Calu3 (cell line): ENCODE measurements at regions not wholly inside any gene's neighbourhood (a gene's known extent, or its start where the extent isn't known, plus 50 kb on each side); places are given as distances from the start of the nearest gene placed in this dataset.
"Not testable (repeated sequence)": the region's sequence is repeated elsewhere in the genome, so short reads cannot be mapped to it uniquely, and the experiment has no call there.

Source experiments
- BruUV-seq: library from RNA; stranded (reverse); fragments of 400-500 nt; replicated peaks from 2 replicates; lab custom pipeline; 2021; lab: Mats Ljungman, UMichigan
- CTCF ChIA-PET: fragments of 300-600 bp; sonication (Branson Sonifier 250); formaldehyde crosslinking; loops from one replicate; lab custom pipeline; 2022; ENCODE audit warnings: antibody characterized with exemption; lab: Charles Lee
- DNase-seq: peaks from one replicate; pipeline ENCODE4 v3.0.0; 2022
- H3K27ac Mint-ChIP-seq: one replicate; pipeline ENCODE4 v1.8.0; 2022; ENCODE audit warnings: mixed read lengths; ENCODE audit not compliant: unreplicated experiment
- H3K27me3 Mint-ChIP-seq: one replicate; pipeline ENCODE4 v1.8.0; 2022; ENCODE audit warnings: mixed read lengths; ENCODE audit not compliant: unreplicated experiment
- H3K36me3 Mint-ChIP-seq: one replicate; pipeline ENCODE4 v1.8.0; 2022; ENCODE audit warnings: mild to moderate bottlenecking, moderate library complexity, mixed read lengths; ENCODE audit not compliant: insufficient read depth, unreplicated experiment
- H3K4me1 Mint-ChIP-seq: one replicate; pipeline ENCODE4 v1.8.0; 2022; ENCODE audit warnings: mild to moderate bottlenecking, low read depth, mixed read lengths; ENCODE audit not compliant: unreplicated experiment
- H3K4me3 Mint-ChIP-seq: one replicate; pipeline ENCODE4 v1.8.0; 2022; ENCODE audit warnings: mild to moderate bottlenecking, low read depth, moderate library complexity, mixed read lengths; ENCODE audit not compliant: unreplicated experiment
- H3K9me3 Mint-ChIP-seq: one replicate; pipeline ENCODE4 v1.8.0; 2022; ENCODE audit warnings: low read depth, mixed read lengths; ENCODE audit not compliant: unreplicated experiment
- intact Hi-C: fragments of 100-400 bp; cut with micrococcal nuclease; formaldehyde crosslinking; loops from one replicate; pipeline ENCODE4 v1.10.0; 2022; ENCODE audit not compliant: unreplicated experiment
- TF ChIP-seq, protein P1 (sequence below): fragments of 200-600 bp; IDR thresholded peaks from one replicate; pipeline ENCODE4 v1.8.0; 2022; ENCODE audit warnings: antibody characterized with exemption; ENCODE audit not compliant: unreplicated experiment

DNA sequence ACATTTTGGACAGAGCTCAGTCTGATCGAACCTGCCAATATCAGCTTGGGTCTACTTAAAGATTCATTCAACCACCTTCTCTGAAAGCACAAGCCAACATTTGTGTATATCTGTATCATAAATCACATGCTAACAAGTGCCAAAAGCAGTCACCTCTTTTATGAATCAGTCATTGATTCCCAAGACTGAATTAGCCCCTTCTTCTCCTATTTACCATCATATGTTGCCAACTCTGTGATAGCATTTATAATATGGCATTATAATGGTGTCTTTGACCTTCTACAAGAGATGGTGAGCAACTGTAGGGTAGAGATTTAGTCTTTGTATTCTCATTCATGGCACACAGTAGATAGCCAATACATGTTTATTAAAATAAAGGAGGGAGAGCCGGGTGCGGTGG, 61.4 kb downstream of the DDX53 start:
- BruUV-seq: no TSS peak
- no peaks in the 10 kb centered on the region for H3K27me3 Mint-ChIP-seq
- CTCF ChIA-PET: no interaction called here

DNA sequence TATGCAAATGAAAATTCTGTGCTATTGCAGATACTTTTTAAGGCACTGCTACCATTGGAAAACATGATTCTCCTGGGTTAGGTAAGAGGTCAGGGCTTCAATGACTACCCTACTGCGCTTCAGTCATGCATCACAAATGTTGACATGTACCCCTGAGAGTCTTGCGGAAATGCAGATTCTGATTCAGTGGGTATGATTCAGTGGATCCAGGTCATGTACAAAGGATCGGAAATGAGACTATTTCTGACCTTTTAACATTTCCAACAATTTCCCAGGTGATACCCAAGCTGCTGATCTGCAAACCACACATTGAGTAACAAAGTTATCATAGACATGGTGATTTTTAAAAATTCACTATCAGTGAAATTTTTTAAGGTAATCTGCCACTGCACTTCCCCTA, 62.6 kb downstream of the DDX53 start:
- CTCF ChIA-PET: no interaction called here
- Mint-ChIP-seq H3K9me3 (peaks cover 3% of the 10 kb centered on the region), H3K27ac (no peak overlapping the region), H3K27me3 (no peaks in the 10 kb centered on the region), H3K4me1 (no peaks in the 10 kb centered on the region), H3K4me3 (no peak overlapping the region), H3K36me3 (no peaks in the 10 kb centered on the region)
- TF ChIP-seq, protein P1, sequence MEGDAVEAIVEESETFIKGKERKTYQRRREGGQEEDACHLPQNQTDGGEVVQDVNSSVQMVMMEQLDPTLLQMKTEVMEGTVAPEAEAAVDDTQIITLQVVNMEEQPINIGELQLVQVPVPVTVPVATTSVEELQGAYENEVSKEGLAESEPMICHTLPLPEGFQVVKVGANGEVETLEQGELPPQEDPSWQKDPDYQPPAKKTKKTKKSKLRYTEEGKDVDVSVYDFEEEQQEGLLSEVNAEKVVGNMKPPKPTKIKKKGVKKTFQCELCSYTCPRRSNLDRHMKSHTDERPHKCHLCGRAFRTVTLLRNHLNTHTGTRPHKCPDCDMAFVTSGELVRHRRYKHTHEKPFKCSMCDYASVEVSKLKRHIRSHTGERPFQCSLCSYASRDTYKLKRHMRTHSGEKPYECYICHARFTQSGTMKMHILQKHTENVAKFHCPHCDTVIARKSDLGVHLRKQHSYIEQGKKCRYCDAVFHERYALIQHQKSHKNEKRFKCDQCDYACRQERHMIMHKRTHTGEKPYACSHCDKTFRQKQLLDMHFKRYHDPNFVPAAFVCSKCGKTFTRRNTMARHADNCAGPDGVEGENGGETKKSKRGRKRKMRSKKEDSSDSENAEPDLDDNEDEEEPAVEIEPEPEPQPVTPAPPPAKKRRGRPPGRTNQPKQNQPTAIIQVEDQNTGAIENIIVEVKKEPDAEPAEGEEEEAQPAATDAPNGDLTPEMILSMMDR: no peak
- no peak for DNase-seq
- no TSS peak for BruUV-seq
- intact Hi-C loops: no loop called here

More for the DNA sequence above, 61.4 kb downstream of the DDX53 start:
- no peak overlapping the region for H3K27ac Mint-ChIP-seq
- peaks cover 3% of the 10 kb centered on the region for H3K9me3 Mint-ChIP-seq
- H3K4me3 Mint-ChIP-seq: no peak overlapping the region
- no peak for DNase-seq
- H3K4me1 Mint-ChIP-seq: no peaks in the 10 kb centered on the region
- H3K36me3 Mint-ChIP-seq: no peaks in the 10 kb centered on the region
- TF ChIP-seq, protein P1: no peak
- intact Hi-C loops: no loop called here

DNA sequence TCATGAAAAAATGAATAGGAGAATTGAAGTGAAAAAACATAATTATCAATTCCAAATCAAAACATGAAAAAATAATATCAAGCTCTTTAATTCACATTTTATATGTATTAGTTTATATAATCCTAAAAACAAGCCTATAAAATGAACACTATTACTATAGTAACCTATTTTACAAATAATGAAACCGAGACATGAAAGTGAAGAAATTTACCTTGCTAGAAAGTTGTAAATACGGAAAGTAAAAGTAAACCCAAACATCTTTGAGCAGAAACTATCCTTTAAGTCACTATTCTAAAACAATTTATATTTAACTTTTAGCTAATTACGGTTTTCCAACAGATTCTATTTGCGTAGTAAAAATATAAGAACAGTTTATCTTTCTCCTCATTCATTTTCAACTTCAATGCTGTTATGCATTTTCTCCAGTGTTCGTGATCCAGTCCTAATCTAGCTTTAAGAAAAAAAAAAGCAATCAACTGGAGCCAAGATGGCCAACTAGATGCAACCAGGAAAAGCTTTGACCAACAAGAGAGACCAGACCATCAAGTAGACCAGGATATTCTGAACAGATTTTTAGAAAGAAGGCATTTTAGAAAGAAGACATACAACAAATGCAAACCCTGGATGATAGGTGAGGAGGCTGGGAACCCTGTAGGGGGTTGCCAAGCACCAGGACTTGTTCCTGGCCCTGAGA, 67.0 kb downstream of the DDX53 start:
- no peak overlapping the region for H3K27ac Mint-ChIP-seq
- TF ChIP-seq, protein P1: no peak
- DNase-seq: no peak
- no peaks in the 10 kb centered on the region for H3K36me3 Mint-ChIP-seq
- no peaks in the 10 kb centered on the region for H3K4me1 Mint-ChIP-seq
- CTCF ChIA-PET: no interaction called here
- intact Hi-C loops: no loop called here
- H3K4me3 Mint-ChIP-seq: no peak overlapping the region
- H3K27me3 Mint-ChIP-seq: no peaks in the 10 kb centered on the region
- peaks cover 11% of the 10 kb centered on the region for H3K9me3 Mint-ChIP-seq
- BruUV-seq: no TSS peak

- H3K27me3 Mint-ChIP-seq, H3K9me3 Mint-ChIP-seq, H3K36me3 Mint-ChIP-seq, H3K4me3 Mint-ChIP-seq, CTCF ChIA-PET, BruUV-seq, intact Hi-C loops, H3K4me1 Mint-ChIP-seq, H3K27ac Mint-ChIP-seq, DNase-seq: not testable (repeated sequence)
Observed at GRCh38 chrX:23075461-23075860, 75.7 kb downstream of the DDX53 start.

DNA sequence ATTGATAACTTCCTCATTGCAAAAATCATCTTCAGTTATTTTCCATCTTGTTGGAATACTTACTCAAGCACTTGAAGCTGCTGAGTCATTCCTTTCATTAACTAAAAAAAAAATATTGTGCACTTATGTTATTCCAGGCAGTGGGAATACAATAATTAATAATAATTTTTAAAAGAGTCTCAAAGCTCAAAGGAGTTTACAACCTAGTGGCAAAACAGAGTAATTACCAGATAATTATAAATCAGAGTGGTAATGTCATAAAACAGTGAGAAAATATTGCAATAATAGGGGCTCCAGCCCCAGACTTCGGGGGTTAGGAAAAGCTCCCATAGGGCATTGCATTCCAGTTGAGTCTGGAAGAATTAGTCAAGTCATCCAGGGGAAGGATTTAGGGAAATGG, 79.6 kb downstream of the DDX53 start:
- CTCF ChIA-PET: no interaction called here
- peaks cover 3% of the 10 kb centered on the region for H3K9me3 Mint-ChIP-seq

More for the DNA sequence above, 79.6 kb downstream of the DDX53 start:
- H3K27ac Mint-ChIP-seq: no peak overlapping the region
- no peaks in the 10 kb centered on the region for H3K36me3 Mint-ChIP-seq
- no TSS peak for BruUV-seq
- no peak overlapping the region for H3K4me3 Mint-ChIP-seq
- intact Hi-C loops: no loop called here
- no peaks in the 10 kb centered on the region for H3K4me1 Mint-ChIP-seq
- H3K27me3 Mint-ChIP-seq: no peaks in the 10 kb centered on the region
- TF ChIP-seq, protein P1: no peak
- no peak for DNase-seq
